ENCODE measurements at regions not wholly inside any gene's neighbourhood (a gene's known extent, or its start where the extent isn't known, plus 50 kb on each side); places are given as distances from the start of the nearest gene placed in this dataset.

DNA sequence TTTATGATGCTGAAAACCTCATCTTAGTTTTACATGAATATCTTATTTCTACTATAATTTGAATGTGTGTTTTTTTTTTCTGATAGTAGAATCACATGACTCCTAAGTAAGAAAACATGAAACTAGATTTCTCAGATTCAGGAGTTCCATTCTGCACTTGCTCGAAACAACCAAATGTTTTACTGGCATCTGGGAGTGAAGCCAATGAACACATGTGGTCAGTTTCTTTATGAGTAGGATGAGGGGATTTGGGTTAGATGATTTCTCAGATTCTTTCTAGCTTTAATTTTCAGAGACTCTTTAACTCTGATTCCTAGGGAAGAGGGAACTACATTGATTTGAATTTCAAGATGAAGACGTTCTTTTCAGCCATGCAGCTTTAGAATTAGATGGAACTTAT lies 225.0 kb upstream of the NT5C1B start:
- POLR2A ChIA-PET: no interaction called here
- intact Hi-C loops (cut with DNase I, micrococcal nuclease): no loop called here
- H3K9me3 Mint-ChIP-seq: no peaks in the 10 kb centered on the region

DNA sequence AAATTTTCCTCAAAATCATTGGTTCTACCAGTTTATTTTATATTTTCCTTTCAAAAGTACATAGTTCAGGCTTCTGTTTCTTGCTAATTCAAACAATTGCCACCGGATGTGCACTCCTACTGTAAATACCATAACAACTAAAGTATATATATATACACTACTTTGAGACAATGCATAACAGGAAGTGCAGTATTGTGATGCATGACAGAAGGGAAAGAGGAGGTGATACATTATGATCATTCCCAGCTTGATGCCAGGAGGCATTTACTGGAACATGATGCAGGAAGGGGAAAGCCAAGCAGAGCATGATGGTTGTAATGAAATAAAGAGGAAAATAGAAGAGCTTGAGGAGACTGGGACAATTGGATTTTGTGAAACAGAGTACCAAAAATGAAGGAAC lies 215.2 kb upstream of the NT5C1B start:
- Mint-ChIP-seq H3K9me3 (no peaks in the 10 kb centered on the region), H3K4me3 (no peak overlapping the region)
- POLR2A ChIA-PET: no interaction called here

More for the DNA sequence above, 225.0 kb upstream of the NT5C1B start:
- Mint-ChIP-seq H3K27ac (no peak overlapping the region), H3K4me1 (ENCODE audit: low read depth) (no peaks in the 10 kb centered on the region), H3K27me3 (no peaks in the 10 kb centered on the region), H3K4me3 (no peak overlapping the region), H3K36me3 (ENCODE audit: low read depth) (no peaks in the 10 kb centered on the region)
- CTCF ChIA-PET: no interaction called here
- H3K4me1 ChIP-seq (ENCODE audit: insufficient read depth, low read length): no peaks in the 10 kb centered on the region
- H3K36me3 ChIP-seq (ENCODE audit: insufficient read depth, low read length): no peaks in the 10 kb centered on the region
- DNase-seq: no peak
- no peaks in the 10 kb centered on the region for H3K9me3 ChIP-seq (ENCODE audit: control insufficient read depth in 1 of 2, insufficient read depth in 1 of 2, low read length in 2 of 2)
- no peaks in the 10 kb centered on the region for H3K27me3 ChIP-seq (ENCODE audit: control insufficient read depth in 1 of 2, insufficient read depth in 2 of 2, low read length in 2 of 2)
- ATAC-seq (ENCODE audit: poor library complexity): no peak
- no peak overlapping the region for H3K4me3 ChIP-seq (ENCODE audit: low read length)
- TF ChIP-seq, protein P1, sequence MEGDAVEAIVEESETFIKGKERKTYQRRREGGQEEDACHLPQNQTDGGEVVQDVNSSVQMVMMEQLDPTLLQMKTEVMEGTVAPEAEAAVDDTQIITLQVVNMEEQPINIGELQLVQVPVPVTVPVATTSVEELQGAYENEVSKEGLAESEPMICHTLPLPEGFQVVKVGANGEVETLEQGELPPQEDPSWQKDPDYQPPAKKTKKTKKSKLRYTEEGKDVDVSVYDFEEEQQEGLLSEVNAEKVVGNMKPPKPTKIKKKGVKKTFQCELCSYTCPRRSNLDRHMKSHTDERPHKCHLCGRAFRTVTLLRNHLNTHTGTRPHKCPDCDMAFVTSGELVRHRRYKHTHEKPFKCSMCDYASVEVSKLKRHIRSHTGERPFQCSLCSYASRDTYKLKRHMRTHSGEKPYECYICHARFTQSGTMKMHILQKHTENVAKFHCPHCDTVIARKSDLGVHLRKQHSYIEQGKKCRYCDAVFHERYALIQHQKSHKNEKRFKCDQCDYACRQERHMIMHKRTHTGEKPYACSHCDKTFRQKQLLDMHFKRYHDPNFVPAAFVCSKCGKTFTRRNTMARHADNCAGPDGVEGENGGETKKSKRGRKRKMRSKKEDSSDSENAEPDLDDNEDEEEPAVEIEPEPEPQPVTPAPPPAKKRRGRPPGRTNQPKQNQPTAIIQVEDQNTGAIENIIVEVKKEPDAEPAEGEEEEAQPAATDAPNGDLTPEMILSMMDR (IDR thresholded peaks at IDR 0.05): no peak
- no peak overlapping the region for H3K27ac ChIP-seq (ENCODE audit: low read depth in 1 of 2, low read length in 2 of 2)

DNA sequence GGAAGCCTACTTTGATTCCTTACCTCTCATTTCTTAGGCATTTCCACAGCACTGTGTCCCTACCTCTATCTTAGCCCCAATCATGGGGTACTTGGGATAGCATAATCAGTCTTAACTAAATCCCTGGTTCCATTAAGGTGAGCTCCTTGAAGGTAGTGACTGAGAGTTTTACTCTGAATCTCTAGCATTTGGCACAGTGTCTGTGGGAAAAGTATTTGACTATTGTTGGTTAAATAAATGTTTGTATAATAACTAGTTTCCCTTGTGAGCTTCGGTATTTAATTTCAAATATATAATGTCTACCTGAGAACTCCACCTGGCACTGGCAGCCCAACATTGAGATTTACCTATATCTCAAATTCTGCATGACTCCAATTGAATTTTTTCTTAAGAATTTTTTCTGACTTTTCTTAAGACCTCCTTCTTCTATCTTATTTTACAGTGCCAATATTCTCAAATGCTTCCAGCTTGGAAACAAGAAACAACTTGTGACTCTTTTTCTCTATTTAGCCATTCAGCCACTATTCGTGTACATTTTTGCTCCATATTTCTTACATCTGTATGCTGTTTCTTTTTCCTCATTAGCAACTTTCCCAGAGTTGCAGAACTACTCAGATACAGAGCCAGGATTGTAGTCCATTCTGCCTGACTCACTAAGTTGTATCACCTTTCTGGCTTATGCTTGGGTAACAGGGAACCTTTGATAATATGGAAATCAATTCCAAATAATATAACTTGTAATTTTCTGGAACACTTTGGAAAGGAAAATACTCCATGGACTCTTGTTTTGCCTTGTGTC lies 214.0 kb upstream of the NT5C1B start:
- POLR2A ChIA-PET: no interaction called here

More for the DNA sequence above, 215.2 kb upstream of the NT5C1B start:
- no peaks in the 10 kb centered on the region for H3K4me1 ChIP-seq (ENCODE audit: insufficient read depth, low read length)
- intact Hi-C loops (cut with DNase I, micrococcal nuclease): no loop called here
- Mint-ChIP-seq H3K27ac (no peak overlapping the region), H3K4me1 (ENCODE audit: low read depth) (no peaks in the 10 kb centered on the region), H3K36me3 (ENCODE audit: low read depth) (no peaks in the 10 kb centered on the region), H3K27me3 (no peaks in the 10 kb centered on the region)
- H3K36me3 ChIP-seq (ENCODE audit: insufficient read depth, low read length): no peaks in the 10 kb centered on the region
- ATAC-seq (ENCODE audit: poor library complexity) (no peak), DNase-seq (no peak)
- H3K9me3 ChIP-seq (ENCODE audit: control insufficient read depth in 1 of 2, insufficient read depth in 1 of 2, low read length in 2 of 2): no peaks in the 10 kb centered on the region
- TF ChIP-seq, protein P1 (IDR thresholded peaks at IDR 0.05): no peak
- no peak overlapping the region for H3K4me3 ChIP-seq (ENCODE audit: low read length)
- H3K27me3 ChIP-seq (ENCODE audit: control insufficient read depth in 1 of 2, insufficient read depth in 2 of 2, low read length in 2 of 2): no peaks in the 10 kb centered on the region
- H3K27ac ChIP-seq (ENCODE audit: low read depth in 1 of 2, low read length in 2 of 2): no peak overlapping the region
- CTCF ChIA-PET: no interaction called here

More for the DNA sequence above, 214.0 kb upstream of the NT5C1B start:
- no peak overlapping the region for H3K4me3 Mint-ChIP-seq
- Histone ChIP-seq H3K4me3 (ENCODE audit: low read length) (no peak overlapping the region), H3K4me1 (ENCODE audit: insufficient read depth, low read length) (no peaks in the 10 kb centered on the region), H3K27me3 (ENCODE audit: control insufficient read depth in 1 of 2, insufficient read depth in 2 of 2, low read length in 2 of 2) (no peaks in the 10 kb centered on the region), H3K27ac (ENCODE audit: low read depth in 1 of 2, low read length in 2 of 2) (no peak overlapping the region), H3K9me3 (ENCODE audit: control insufficient read depth in 1 of 2, insufficient read depth in 1 of 2, low read length in 2 of 2) (no peaks in the 10 kb centered on the region), H3K36me3 (ENCODE audit: insufficient read depth, low read length) (no peaks in the 10 kb centered on the region)
- no peak for DNase-seq
- TF ChIP-seq, protein P1 (IDR thresholded peaks at IDR 0.05): no peak
- no peaks in the 10 kb centered on the region for H3K27me3 Mint-ChIP-seq
- no peak overlapping the region for H3K27ac Mint-ChIP-seq
- CTCF ChIA-PET: no interaction called here
- H3K36me3 Mint-ChIP-seq (ENCODE audit: low read depth): no peaks in the 10 kb centered on the region
- H3K4me1 Mint-ChIP-seq (ENCODE audit: low read depth): no peaks in the 10 kb centered on the region
- H3K9me3 Mint-ChIP-seq: no peaks in the 10 kb centered on the region
- intact Hi-C loops (cut with DNase I, micrococcal nuclease): no loop called here
- no peak for ATAC-seq (ENCODE audit: poor library complexity)
